ENCODE measurements at regions not wholly inside any gene's neighbourhood (a gene's known extent, or its start where the extent isn't known, plus 50 kb on each side); places are given as distances from the start of the nearest gene placed in this dataset.
"Not testable (repeated sequence)": the region's sequence is repeated elsewhere in the genome, so short reads cannot be mapped to it uniquely, and the experiment has no call there.

DNA sequence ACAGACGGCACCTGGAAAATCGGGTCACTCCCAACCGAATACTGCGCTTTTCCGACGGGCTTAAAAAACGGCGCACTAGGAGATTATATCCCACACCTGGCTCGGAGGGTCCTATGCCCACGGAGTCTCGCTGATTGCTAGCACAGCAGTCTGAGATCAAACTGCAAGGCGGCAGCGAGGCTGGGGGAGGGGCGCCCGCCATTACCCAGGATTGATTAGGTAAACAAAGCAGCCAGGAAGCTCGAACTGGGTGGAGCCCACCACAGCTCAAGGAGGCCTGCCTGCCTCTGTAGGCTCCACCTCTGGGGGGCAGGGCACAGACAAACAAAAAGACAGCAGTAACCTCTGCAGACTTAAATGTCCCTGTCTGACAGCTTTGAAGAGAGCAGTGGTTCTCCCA is 64.5 kb downstream of the SLC30A10 start:
- DNase-seq (ENCODE audit: extremely low spot score); POLR2A ChIA-PET; CTCF ChIA-PET: not testable (repeated sequence)

DNA sequence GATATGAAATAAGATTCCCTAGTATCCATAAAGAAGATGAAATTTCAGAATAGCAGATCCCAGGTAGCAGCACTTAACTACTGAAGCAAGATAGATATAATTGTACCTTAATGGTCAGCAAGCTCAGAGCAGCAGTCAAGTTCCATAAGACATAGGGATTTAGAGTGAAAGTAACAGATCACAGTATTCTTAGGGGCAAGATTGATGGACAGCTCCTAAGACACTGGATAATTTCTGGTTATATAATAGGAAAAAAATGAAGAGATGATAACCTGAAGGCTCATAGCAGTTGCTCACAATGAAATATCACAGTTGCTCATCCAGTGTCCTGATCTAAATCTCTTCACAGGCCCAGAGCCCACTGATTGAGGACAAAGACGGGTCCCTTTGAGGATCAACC is 66.0 kb downstream of the SLC30A10 start:
- CTCF ChIA-PET = interaction anchor here (0.6 kb wide), 1 partner anchor 72 kb away, joined by 3 read pairs; no protein-coding TSS in a partner anchor
- DNase-seq (ENCODE audit: extremely low spot score) = no peak
- POLR2A ChIA-PET = no interaction called here
- no peak for TF ChIP-seq L3MBTL2 (conservative IDR thresholded peaks at IDR 0.05)
- TF ChIP-seq HDGF (IDR thresholded peaks at IDR 0.05; ENCODE audit: borderline replicate concordance) = no peak
- TF ChIP-seq ARNT (IDR thresholded peaks at IDR 0.05) = no peak
- no peak for TF ChIP-seq FOXK2 (IDR thresholded peaks at IDR 0.05)
- no peak for TF ChIP-seq NFRKB (IDR thresholded peaks at IDR 0.05)
- TF ChIP-seq SP1 (IDR thresholded peaks at IDR 0.05) = no peak
- TF ChIP-seq FOXA1 (IDR thresholded peaks at IDR 0.05) = no peak
- TF ChIP-seq, protein P1, sequence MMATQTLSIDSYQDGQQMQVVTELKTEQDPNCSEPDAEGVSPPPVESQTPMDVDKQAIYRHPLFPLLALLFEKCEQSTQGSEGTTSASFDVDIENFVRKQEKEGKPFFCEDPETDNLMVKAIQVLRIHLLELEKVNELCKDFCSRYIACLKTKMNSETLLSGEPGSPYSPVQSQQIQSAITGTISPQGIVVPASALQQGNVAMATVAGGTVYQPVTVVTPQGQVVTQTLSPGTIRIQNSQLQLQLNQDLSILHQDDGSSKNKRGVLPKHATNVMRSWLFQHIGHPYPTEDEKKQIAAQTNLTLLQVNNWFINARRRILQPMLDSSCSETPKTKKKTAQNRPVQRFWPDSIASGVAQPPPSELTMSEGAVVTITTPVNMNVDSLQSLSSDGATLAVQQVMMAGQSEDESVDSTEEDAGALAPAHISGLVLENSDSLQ (IDR thresholded peaks at IDR 0.05) = no peak
- TF ChIP-seq CTBP1 (IDR thresholded peaks at IDR 0.05; ENCODE audit: borderline replicate concordance) = no peak
- no peak for TF ChIP-seq BHLHE40 (IDR thresholded peaks at IDR 0.05; ENCODE audit: borderline replicate concordance)
- no peak for TF ChIP-seq ZNF384 (IDR thresholded peaks at IDR 0.05)
- TF ChIP-seq LEF1 (IDR thresholded peaks at IDR 0.05; ENCODE audit: borderline replicate concordance) = no peak
- no peak for TF ChIP-seq ELF4 (IDR thresholded peaks at IDR 0.05)

DNA sequence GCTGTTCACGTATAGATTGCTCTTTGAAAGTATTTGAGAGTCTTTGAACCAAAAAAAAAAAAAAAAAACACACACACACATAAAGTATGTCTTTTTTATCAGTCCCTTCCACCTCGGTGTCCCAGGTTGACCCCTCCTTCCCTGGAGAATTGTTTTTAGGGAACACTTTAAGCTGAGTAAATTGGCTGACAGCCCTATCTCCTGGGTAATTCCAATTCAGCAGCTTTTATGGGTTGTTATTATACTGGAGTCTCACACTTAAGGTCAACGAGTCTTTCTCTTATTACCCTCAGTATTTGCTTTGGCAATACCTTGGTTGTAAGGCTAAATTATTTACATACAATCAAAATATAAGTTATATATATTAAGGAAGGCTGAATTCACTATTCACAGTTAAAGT is 69.4 kb downstream of the SLC30A10 start:
- CTCF ChIA-PET = no interaction called here
- DNase-seq (ENCODE audit: extremely low spot score) = no peak
- TF ChIP-seq L3MBTL2 (conservative IDR thresholded peaks at IDR 0.05) = no peak
- TF ChIP-seq ELF4 (IDR thresholded peaks at IDR 0.05) = no peak
- no peak for TF ChIP-seq TARDBP (IDR thresholded peaks at IDR 0.05)
- TF ChIP-seq SP1 (IDR thresholded peaks at IDR 0.05) = no peak
- TF ChIP-seq NFRKB (IDR thresholded peaks at IDR 0.05) = no peak
- TF ChIP-seq HDGF (IDR thresholded peaks at IDR 0.05; ENCODE audit: borderline replicate concordance) = no peak
- no peak for TF ChIP-seq SUZ12 (IDR thresholded peaks at IDR 0.05)
- no peak for TF ChIP-seq ARNT (IDR thresholded peaks at IDR 0.05)
- TF ChIP-seq BHLHE40 (IDR thresholded peaks at IDR 0.05; ENCODE audit: borderline replicate concordance) = no peak
- TF ChIP-seq FOXK2 (IDR thresholded peaks at IDR 0.05) = no peak
- no peak for TF ChIP-seq ZNF384 (IDR thresholded peaks at IDR 0.05)
- TF ChIP-seq, protein P1 (IDR thresholded peaks at IDR 0.05) = no peak
- no peak for TF ChIP-seq FOXA1 (IDR thresholded peaks at IDR 0.05)
- TF ChIP-seq FOXM1 (IDR thresholded peaks at IDR 0.05; ENCODE audit: borderline replicate concordance) = no peak
- TF ChIP-seq CTBP1 (IDR thresholded peaks at IDR 0.05; ENCODE audit: borderline replicate concordance) = no peak
- TF ChIP-seq LEF1 (IDR thresholded peaks at IDR 0.05; ENCODE audit: borderline replicate concordance) = no peak
- POLR2A ChIA-PET = no interaction called here

DNA sequence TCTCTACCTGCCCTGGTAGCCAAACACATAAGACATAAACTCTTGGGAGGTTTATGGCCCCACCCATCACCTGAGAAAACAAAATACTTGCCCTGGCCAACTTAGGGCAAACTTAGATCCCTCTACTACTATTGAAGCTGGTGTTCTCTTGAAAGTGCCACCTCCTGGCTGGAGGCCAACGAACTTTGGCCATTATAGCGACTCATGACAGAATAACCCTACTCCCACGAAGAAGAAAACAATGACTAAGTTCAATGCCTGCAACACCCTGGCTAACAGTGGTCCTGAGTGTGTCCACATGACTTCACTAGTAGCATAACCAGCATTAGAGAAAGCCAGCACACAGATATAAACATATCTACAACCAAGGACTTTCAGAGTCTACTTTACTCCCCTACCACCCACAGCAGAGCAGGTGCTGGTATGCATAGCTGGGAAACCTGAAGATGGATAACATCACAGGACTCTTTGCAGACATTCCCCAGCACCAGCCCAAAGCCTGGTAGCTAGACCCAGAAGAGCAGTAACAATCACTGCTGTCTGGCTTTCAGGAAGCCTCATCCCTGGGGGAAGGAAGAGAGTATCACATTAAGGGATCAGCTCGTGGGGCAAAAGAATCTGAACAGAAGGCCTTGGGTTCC is 81.0 kb downstream of the SLC30A10 start:
- TF ChIP-seq NFRKB (IDR thresholded peaks at IDR 0.05) (no peak), FOXK2 (IDR thresholded peaks at IDR 0.05) (no peak), CTBP1 (IDR thresholded peaks at IDR 0.05; ENCODE audit: borderline replicate concordance) (no peak), ARNT (IDR thresholded peaks at IDR 0.05) (no peak), L3MBTL2 (conservative IDR thresholded peaks at IDR 0.05) (no peak), FOXA1 (IDR thresholded peaks at IDR 0.05) (no peak), BHLHE40 (IDR thresholded peaks at IDR 0.05; ENCODE audit: borderline replicate concordance) (no peak)
- TF ChIP-seq, protein P1 (IDR thresholded peaks at IDR 0.05) = no peak
- ChIA-PET CTCF (no interaction called here), POLR2A (no interaction called here)
- DNase-seq (ENCODE audit: extremely low spot score) = no peak

DNA sequence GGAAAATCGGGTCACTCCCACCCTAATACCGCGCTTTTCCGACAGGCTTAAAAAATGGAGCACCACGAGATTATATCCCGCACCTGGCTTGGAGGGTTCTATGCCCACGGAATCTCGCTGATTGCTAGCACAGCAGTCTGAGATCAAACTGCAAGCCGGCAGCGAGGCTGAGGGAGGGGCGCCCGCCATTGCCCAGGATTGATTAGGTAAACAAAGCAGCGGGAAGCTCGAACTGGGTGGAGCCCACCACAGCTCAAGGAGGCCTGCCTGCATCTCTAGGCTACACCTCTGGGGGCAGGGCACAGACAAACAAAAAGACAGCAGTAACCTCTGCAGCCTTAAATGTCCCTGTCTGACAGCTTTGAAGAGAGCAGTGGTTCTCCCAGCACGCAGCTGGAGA is 88.8 kb downstream of the SLC30A10 start:
- POLR2A ChIA-PET; DNase-seq (ENCODE audit: extremely low spot score): not testable (repeated sequence)
- CTCF ChIA-PET = interaction anchor here (0.6 to 1.0 kb wide), 2 partner anchors 9 to 41 kb away, joined by 3 read pairs; no protein-coding TSS in a partner anchor
- TF ChIP-seq, protein P1 (IDR thresholded peaks at IDR 0.05) = peak; percentile 74
- TF ChIP-seq L3MBTL2 (conservative IDR thresholded peaks at IDR 0.05) = 0 out of 2 replicates have a peak, but pooled peaks have one; percentile 26

DNA sequence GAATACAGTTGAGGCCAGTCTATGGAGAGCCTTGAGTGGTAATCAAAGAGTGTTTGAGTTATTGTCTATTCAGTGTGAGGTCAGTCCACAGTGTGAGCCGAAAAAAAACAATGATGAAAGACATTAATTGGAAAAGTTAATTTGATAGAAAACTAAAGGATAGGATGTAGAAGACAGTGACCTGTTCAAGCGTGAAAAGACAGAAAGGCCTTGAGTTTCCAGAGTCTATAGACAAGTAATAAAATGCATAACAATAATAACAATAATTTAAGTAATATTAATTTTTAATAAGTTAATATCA is 90.4 kb downstream of the SLC30A10 start:
- TF ChIP-seq FOXM1 (IDR thresholded peaks at IDR 0.05; ENCODE audit: borderline replicate concordance) (no peak), ELF4 (IDR thresholded peaks at IDR 0.05) (no peak), LEF1 (IDR thresholded peaks at IDR 0.05; ENCODE audit: borderline replicate concordance) (no peak), BHLHE40 (IDR thresholded peaks at IDR 0.05; ENCODE audit: borderline replicate concordance) (no peak), HDGF (IDR thresholded peaks at IDR 0.05; ENCODE audit: borderline replicate concordance) (no peak), FOXA1 (IDR thresholded peaks at IDR 0.05) (no peak), FOXK2 (IDR thresholded peaks at IDR 0.05) (no peak), NFRKB (IDR thresholded peaks at IDR 0.05) (no peak), SUZ12 (IDR thresholded peaks at IDR 0.05) (no peak), TARDBP (IDR thresholded peaks at IDR 0.05) (no peak), ZNF384 (IDR thresholded peaks at IDR 0.05) (no peak), ARNT (IDR thresholded peaks at IDR 0.05) (no peak), CTBP1 (IDR thresholded peaks at IDR 0.05; ENCODE audit: borderline replicate concordance) (no peak), SP1 (IDR thresholded peaks at IDR 0.05) (no peak), L3MBTL2 (conservative IDR thresholded peaks at IDR 0.05) (no peak)
- TF ChIP-seq, protein P1 (IDR thresholded peaks at IDR 0.05) = no peak
- ChIA-PET POLR2A (no interaction called here), CTCF (no interaction called here)
- no peak for DNase-seq (ENCODE audit: extremely low spot score)

Data from HEK293T (cell line).